ENCODE measurements at regions not wholly inside any gene's neighbourhood (a gene's known extent, or its start where the extent isn't known, plus 50 kb on each side); places are given as distances from the start of the nearest gene placed in this dataset.

DNA sequence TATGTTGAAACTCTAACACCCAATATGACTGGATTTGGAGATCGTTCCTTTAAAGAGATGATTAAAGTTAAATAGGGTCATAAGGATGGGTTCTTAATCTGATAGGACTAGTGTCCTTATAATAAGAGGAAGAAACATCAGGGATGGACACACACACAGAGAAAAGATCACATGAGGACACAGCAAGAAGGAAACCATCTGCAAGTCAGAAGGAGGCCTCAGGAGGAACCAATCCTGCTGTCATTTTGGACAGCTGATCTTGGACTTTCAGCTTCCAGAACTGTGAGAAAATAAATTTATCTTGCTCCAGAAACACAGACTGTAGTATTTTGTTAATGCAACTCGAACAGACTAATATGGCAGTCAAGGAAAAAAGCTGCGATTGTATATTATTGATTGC is 631.5 kb downstream of the PCDH7 start (continued):
- TF ChIP-seq, protein P1, sequence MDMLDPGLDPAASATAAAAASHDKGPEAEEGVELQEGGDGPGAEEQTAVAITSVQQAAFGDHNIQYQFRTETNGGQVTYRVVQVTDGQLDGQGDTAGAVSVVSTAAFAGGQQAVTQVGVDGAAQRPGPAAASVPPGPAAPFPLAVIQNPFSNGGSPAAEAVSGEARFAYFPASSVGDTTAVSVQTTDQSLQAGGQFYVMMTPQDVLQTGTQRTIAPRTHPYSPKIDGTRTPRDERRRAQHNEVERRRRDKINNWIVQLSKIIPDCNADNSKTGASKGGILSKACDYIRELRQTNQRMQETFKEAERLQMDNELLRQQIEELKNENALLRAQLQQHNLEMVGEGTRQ (IDR thresholded peaks at IDR 0.05; ENCODE audit: low read length), result no peak
- TF ChIP-seq, protein P2, sequence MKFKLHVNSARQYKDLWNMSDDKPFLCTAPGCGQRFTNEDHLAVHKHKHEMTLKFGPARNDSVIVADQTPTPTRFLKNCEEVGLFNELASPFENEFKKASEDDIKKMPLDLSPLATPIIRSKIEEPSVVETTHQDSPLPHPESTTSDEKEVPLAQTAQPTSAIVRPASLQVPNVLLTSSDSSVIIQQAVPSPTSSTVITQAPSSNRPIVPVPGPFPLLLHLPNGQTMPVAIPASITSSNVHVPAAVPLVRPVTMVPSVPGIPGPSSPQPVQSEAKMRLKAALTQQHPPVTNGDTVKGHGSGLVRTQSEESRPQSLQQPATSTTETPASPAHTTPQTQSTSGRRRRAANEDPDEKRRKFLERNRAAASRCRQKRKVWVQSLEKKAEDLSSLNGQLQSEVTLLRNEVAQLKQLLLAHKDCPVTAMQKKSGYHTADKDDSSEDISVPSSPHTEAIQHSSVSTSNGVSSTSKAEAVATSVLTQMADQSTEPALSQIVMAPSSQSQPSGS (IDR thresholded peaks at IDR 0.05; ENCODE audit: low read length), result no peak
